Suppressor macrophage (primary cell): ENCODE measurements at regions not wholly inside any gene's neighbourhood (a gene's known extent, or its start where the extent isn't known, plus 50 kb on each side); places are given as distances from the start of the nearest gene placed in this dataset.

ENCODE experiments used
- DNase-seq, 4 experiments: peaks; one replicate each; pipeline ENCODE4 v3.0.0-alpha.2; 2020 to 2022

DNA sequence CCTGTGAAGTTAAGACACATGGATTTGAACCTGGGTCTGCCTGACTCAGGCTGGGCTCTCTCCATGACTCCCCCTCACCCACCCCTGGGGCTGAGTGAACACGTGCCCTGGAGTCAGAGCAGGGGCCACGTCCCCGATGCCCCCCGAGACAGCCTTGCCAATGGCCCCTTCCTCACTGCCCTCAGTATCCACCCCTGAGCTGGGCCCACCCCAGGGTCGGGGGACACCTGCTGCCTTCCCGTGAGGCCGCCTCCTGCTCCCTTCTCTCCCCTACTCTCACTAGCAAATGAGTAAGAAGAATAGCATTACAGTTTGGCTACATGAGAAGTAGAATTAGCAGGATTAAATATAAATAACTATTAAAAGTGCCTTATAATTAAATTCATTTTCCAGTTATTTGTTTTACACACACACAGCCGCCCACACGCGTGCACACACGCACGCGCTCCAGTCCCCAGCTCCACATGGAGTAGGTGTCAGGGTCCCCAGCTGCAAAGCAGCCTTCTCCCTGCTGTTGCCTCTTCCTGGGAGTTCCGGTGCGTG, 117.4 kb upstream of the LINGO1 start:
- no peak for DNase-seq

DNA sequence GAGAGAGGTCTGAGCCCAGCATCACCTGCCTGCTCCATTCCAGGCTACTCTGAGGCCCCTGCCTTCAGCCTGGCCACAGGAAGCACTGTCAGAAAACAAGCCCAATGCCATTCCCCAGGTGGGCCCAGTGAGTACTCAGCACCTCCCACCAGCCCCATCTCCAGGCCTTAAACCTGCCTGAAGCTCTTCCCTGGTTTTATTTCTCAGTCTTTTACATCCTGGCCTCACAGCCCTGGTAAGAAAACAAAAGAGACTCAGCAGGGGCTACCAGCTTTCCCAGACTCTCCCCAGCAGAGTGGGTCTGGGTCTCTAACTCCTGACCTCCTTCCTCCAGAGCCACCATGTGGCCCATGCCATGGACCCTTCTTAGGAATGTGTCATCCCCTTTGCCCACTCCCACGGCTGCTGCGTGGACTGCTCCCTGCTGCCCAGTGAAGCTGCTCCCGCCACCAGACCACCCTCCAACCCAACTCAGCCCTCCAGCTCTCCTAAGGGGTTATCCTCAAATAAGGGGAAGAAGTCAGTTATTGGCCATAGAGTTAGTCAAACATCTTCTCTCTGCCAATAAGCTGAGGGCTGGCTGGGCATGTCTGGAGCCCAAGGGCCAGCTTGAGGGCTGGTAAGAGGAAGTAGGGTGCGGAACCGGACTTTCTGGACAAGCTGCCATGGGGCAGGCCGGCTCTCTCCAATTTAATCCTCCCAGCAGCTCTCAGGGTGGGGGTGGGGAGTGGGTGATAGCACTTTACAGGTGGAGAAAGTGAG, 116.7 kb upstream of the LINGO1 start:
- no peak for DNase-seq

DNA sequence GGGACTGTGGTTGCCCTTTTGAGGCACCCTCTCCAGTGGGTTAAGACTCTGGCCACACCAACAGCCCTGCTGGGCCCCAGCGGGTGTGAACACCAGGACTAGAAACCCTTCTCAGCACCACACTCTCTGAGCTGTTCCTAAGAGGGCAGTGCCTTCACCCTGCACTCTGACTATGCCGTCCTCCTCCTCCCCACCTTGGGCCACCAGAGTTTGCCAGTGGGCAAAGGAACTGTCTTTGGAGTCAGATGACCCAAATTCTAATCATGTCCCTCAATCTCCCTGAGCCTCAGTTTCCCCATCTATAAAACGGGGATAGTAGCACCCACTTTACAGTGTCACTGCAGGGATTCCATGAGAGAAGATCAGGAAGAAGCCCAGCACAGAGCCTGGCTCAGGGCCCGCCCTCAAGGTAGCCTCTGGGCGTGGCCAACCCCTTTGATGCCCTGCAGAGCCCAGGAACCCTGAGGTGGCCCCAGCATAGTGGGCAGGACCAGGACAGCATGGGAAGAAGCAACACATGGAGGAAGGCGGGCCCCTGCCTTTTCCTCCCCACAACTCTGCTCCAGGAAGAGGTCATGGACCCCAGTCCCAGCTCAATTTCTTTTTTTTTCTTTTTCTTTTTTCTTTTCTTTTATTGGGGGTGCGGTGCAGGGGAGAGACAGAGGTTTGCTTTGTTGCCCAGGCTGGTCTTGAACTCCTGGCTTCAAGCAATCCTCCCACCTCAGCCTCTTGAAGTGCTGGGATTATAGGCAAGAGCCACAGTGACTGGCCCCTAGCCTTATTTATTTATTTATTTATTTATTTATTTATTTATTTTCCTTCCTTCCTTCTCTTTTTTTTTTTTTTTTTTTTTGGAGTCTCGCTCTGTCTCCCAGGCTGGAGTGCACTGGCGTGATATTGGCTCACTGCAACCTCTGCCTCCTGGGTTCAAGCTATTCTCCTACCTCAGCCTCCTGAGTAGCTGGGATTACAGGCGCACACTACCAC, 115.7 kb upstream of the LINGO1 start:
- DNase-seq: no peak

DNA sequence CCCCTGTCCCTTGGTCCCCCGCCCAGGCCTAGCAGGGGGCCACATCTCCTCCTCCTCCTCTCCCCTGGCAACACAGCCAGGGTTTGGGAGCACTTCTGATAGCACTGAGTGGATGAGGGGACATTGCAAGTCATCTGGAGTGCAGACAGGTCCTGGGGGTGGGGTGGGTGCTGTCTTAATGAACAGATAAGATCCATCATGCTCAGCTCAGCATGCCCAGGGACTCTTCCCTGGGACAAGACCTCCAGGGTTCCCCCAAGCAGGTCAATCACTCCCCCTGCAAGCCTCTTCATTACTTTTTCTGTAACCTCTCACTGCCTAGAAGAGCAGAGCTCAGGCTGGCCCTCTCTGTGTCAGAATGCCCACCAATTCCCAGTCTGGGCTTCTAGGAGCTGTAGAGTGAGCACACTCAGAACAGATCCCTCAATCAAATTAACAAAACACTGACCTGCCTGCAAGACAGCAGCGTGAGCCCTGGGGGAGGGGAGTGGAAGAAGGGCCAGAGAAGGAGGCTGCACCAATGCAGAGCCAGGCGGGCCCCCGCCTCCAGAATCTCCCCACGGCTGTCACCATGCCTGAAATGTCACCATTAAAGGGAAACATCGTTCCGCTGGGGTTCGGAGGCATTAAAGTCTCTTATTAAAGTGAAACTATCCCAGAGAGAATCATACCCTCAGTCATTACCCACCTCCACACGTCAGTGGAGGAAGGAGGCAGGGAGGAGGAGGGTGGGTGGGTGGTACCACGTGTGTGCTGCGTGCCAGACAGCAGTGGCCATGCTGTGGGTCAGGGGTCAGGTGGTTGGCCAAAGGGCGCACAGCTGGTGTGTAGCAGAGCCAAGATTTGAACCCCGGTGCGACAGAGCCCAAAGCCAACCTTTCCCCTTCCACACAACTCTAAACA, 114.7 kb upstream of the LINGO1 start:
- DNase-seq: peak; percentile 13 to 37 (median 24)

DNA sequence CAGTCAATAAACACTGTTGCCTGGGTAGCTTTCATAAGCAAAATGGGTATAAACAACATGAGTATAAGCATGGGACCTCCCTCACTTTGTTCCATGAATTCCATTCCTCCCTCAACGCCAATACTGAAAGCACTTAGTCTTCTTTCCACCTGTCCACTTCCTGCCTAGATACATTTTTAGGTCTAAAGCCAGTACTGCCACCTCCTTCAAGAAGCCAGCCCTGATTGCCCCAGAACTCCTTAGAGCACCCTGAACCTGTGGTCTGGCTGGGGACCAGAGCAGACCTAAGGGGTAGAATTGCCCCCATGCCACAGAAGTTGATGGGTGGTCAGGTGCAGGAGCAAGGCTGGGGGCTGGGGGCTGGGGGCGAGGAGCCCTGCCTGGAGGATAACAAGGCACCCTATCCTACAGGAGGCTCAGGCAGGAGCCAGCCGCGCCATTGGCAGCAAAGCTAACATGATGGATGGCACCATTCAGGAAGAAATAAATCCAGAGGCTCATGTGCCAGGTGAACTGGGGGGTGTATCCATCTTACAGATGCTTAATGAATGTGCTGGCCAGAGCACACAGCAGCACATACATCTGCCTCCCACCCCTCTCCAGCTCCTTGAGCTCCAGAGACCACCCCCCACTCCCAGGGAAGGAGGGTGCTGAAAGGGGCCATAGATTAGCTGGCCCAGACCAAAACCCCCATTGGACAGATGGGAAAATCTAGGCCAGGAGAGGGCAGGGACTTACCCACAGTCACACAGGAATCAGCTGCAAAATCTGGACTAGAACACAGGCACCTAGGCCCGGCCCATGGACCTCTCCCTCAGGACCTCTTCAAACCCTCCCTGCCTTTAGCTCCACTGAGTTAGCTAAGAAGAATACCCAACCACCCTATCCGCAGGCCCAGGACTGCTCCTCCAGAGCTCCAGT, 113.8 kb upstream of the LINGO1 start:
- DNase-seq: no peak

DNA sequence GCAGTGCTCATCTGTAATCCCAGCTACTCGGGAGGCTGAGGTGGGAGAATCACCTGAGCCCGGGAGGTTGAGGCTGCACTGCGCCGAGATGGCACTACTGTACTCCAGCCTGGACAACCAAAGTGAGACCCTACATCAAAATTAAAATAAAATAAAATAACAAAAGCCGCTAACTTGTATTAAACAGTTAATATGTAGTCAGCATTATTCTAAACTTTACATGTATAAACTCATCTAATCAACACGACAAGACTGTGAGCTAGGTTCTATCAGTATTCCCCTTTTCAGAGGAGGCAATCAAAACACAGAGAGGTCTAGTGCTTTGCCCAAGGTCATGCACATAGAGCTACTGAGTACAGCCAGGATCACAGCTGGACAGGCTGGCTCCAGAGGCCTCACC, 111.7 kb upstream of the LINGO1 start:
- DNase-seq: no peak

DNA sequence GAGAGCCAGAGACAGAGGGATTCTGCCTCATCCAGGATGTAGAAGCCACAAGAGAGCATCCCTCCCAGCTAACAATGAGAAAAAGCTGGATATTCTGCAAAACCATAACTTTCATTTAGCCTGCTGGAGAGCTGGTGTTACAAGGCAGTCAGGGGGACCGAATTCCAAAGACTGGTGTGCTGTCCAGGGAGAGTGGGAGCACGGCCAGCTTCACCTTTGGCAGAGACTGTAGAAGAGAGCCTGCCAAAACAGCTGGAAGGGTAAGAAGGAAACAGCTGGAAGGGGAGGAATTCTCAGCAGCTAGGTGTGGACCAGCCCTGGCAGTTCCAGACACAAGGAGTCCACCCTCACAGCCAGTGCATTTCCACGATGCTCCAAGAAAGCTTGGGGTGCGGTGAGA, 109.9 kb upstream of the LINGO1 start:
- no peak for DNase-seq

DNA sequence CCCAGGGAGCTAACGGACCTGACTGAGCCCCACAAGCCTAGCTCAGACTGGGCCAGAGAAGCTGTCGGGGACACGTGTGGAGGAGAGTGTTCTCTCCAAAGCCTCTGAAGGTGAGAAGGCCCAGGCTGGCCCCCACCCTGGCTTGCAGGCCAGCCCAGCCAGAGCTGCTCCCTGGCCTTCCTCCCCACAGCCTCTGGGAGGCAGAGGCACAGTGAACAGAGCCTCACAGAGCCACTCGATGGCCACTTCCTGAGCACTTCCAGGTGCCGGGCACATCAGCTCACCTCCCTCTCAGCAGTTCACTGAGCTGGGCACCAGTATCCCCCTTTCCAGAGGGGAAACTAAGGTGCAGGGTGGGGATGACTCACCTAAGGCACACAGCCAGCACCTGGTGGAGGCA, 109.4 kb upstream of the LINGO1 start:
- DNase-seq: no peak

DNA sequence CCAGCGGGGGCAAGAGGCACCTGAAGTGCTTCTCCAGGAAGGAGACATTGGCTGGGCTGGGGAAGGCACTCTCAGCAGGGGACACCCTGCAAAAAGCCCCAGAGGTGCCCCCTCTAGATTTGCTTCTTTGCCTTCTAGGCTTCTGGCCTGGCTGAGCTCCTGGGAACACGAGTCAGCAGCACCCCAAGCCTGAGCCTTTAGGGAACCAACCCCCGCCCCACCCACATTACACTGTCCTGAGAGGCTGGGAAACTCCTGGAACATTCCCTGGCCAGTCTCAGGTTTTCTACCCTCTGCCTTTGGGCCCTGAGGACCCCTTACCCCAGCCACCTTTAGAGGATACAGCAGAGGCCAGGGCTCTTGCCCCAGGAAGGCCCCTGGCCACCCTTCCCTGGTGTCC, 108.4 kb upstream of the LINGO1 start:
- no peak for DNase-seq

DNA sequence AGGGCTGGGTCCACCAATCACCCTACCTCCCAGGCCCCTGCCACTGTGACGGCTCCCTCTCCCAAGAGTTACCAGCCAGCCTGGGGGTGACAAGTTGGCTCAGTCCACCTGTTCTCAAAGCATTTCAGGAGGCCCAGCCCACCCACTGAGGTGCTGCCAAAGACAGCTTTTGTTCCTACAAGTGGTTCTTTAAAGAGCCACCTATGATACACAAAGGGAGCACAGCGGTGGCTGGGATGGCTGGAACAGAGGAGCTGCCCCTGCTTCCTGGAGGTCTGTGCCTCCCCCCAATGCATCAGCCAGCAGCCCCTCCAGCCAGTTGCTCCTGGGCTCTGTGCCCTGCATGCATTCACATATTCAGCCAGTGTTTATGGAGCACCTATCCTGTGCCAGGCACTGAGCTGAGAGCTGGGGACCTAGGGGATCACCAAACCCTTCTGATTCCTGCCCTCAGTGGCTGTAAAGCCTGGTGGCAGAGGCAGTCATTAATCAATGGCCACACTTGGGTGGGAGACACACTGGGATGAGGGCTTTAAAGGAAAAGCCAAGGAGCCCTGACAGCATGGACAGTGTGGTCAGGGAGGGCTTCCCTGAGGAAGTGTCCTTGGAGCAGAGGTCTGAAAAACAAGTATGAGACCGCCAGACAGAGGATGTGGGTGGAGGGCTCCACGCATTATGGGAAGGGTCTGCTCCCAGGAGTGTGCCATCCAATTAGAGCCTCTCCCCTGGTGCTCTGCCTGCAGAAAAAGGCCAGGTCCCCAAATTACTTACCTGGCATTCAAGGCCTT, 107.1 kb upstream of the LINGO1 start:
- DNase-seq: no peak

DNA sequence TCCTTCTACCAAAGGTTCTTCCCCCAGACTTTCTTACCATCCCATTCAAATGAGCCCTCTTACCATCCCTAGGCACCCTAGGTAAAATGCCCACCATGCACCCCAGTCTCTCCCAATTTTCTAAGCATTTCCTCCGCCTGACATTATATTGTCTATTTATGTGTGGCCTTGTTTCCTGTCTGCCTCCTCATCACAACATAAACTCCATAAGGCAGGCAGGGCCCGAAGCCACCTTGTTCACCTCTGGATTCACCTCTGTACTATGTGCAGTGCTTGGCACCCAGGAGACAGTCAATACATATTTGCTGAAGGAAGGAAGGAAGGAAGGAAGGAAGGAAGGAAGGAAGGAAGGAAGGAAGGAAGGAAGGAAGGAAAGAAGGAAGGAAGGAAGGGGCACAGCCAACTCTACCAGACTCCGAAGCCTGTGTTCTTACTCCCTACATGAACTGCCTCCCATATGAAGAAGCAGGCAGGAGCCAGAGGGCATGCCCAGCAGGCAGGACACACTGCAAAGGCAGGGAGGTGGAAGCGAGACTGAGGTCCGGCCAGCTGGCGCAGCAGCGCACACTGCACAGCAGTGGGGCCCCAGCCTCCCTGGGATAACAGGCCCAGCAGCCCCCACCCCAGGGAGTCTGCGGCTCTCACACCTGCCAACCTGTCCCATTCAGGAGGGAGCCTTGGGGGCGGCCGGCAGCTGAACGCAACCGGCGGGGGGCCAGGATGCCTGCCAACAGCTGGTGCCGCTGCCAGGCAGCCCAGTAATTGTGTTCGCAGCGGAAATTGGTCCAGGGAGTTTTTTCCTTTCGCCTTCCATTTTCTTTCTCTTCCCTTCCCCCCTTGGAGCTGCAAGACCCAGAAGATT, 106.0 kb upstream of the LINGO1 start:
- DNase-seq: no peak

DNA sequence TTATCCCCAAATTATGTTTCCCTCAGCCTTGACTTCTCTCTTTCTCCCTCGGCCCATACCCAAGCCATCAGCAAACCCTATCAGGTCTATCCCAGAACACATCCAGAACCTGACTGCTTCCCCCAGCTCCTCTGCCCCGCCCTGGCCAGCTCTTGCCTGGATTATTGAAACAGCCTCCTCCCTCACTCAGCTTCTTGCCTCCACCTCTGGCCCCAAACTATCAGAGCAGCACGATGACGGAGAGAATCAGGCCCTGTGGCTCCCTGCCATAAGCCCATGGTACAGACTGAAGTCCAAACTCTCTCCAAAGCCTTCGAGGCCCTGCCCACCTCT, 105.3 kb upstream of the LINGO1 start:
- DNase-seq: no peak

DNA sequence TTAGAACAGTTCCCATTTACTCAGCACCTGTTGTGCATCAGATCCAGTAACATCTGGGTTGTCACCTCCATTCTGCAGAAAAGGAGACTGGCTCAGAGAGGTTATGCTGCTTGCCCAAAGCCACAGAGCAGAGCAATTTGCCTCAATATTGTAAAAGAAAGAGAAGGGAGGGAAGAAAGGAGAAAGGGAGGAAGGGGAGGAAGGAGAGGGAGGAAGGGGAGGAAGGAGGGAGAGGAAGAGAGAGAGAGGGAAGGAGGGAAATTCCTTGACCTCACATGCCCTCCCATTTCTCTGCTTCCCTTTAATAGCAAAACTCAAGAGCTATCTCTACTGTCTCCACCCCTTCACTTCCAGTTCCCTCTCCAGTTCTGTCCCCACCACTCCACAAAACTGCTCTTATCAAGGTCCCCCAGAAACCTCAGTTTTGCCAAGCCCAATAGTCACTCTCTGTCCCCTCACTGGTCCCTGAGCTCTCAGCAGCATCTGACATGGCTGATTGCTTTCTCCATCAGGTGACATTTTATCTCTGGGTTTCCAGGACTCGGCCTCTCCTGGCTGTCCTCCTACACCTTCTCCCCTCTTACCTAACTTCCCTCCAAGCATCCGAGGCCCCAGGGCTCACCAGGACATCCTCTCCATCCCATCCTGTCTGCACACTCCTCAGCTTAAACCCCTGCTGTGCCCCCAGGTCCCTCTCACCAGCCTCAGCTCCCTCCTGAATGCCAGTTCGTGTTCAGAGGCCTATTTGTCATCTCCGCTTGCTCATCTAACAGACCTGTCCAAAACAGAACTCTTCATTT, 104.7 kb upstream of the LINGO1 start:
- DNase-seq: peak in 1 of 4 experiments; percentile 26

DNA sequence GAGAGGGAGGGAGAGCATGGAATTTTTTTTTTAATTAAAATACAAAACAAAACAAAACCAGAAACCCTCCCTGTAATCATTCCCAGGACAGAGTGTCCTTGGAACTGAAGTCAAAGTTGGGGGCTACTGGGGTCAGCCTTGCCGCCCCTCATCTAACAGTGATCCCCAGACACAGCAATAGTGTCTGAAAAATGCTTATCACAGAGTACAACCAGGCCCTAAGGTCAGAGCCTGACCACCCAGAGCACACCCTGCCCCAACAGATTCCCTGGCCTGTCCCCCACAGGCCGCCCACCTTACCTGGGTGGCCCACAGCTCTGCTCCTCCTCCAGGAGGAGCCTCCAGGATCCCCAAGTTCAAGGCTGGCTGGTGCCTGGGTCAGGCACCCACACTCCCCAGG, 101.6 kb upstream of the LINGO1 start:
- no peak for DNase-seq

DNA sequence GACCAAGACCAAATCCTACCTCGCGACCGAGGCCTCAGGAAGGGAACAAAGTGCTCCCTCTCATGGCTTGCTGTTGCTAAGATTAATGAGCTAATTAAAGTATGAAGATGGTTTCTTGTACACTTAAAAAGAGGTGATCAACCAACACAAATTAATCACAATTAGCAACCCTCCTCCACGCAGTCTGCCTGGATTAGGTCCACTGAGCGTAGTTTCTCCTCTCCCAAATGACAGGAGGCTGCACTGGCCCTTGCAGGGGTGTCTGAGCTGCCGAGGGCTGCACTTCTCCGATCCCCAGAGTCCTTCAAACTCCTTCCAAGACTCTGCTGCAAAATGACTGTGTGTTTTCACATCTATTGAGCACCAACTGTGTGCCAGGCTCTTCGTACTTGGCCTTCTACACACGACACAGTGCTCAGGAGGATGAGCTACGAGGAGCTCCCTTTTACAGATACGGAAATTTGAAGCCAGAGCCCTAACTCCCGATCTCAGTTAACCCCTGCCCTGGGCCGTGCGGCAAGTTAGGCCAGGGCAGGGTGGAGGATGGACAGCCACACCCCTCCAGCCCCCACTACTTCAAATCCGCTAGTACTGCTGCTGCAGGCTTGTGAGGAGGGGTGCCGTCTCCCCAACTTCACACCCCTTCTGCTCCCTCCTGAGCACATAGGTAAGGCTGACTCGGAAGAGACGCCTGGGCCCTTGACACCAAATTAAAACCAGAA, 101.0 kb upstream of the LINGO1 start:
- DNase-seq: no peak

DNA sequence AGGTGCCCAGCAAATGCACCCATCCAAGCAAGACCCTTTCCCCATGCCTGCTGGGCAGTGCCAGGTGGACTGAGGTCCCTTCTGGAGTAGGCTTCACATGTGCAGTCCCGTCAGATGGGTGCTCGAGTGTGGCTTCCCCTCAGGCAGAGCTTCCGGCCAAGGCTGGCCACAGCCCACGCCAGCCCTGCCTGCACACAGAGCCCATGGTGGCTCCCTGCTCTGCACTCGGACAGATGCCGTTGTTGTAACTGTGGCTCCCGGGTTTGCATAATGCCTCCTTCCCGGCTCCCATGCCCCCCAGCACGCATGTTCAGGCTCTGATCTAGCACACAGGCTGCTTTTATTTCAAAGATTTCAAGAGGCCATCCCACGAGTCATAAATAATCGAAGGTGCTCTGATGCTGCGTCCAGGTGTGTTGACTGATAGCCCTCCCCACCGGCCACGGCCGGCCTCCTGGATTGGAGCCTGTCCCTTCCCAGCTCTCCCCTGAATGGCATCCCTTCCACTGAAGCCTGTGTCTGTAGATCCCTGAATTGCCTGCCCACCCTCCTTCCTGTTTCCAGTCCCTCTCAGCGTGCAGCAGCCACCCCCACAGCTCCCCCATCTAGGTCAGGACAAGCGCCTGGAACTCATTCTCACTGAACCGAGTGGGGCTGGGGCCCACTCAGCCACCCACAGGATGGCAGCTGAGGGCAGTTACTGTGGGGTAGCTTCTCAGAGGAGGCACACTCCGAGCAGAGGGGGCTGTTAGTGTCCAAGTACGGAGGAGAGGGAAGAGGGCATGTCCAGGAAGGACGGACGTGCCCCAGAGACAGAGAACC, 100.0 kb upstream of the LINGO1 start:
- DNase-seq: no peak

DNA sequence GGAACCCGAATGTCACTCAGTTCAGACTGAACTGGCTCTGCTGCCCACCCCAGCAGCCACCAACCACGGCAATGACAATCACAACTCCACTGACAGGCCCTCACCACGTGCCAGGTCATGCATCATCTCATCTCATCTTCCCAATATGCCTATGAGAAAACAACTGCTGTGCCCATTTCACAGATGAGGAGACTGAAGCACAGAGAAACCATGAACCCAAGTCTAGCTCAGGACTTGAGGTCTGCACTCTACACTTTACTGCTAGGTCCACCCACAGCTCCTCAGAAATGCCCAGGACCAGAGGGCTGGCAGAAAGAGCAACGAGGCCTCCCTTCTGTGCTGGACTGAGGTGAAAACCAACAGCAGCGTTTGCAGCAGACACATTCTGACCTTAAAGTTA, 99.2 kb upstream of the LINGO1 start:
- DNase-seq: no peak
